ENCODE measurements at regions not wholly inside any gene's neighbourhood (a gene's known extent, or its start where the extent isn't known, plus 50 kb on each side); places are given as distances from the start of the nearest gene placed in this dataset.
"Not testable (repeated sequence)": the region's sequence is repeated elsewhere in the genome, so short reads cannot be mapped to it uniquely, and the experiment has no call there.

GRCh38 chr10:33086100-33086499 lies 128.1 kb upstream of the ITGB1 start:
- no peak for TF ChIP-seq CTCF (IDR thresholded peaks at IDR 0.05)
- DNase-seq (no peak), ATAC-seq (no peak)
- no peaks in the 10 kb centered on the region for H3K27me3 Mint-ChIP-seq
- intact Hi-C loops (cut with micrococcal nuclease): no loop called here
- H3K9me3 Mint-ChIP-seq: peaks cover 7% of the 10 kb centered on the region
- H3K36me3 Mint-ChIP-seq (ENCODE audit: low read depth): peaks cover 2% of the 10 kb centered on the region
- ChIA-PET POLR2A (interaction anchor here (0.6 kb wide), 1 partner anchor 13 kb away, joined by 3 read pairs; no protein-coding TSS in a partner anchor), CTCF (no interaction called here)
- peaks cover 14% of the 10 kb centered on the region for H3K4me1 Mint-ChIP-seq (ENCODE audit: low read depth)
- no peak overlapping the region for H3K4me3 Mint-ChIP-seq
- no peak overlapping the region for H3K27ac Mint-ChIP-seq

GRCh38 chr10:33085313-33085833 lies 127.3 kb upstream of the ITGB1 start:
- ChIA-PET POLR2A (no interaction called here), CTCF (interaction anchor here (1.3 to 1.5 kb wide), 2 partner anchors 9 to 70 kb away, joined by 3 to 4 read pairs; no protein-coding TSS in a partner anchor)
- H3K36me3 Mint-ChIP-seq (ENCODE audit: low read depth): peaks cover 2% of the 10 kb centered on the region
- peaks cover 7% of the 10 kb centered on the region for H3K9me3 Mint-ChIP-seq
- DNase-seq: no peak
- no peak for ATAC-seq
- no peak overlapping the region for H3K4me3 Mint-ChIP-seq
- H3K27me3 Mint-ChIP-seq: no peaks in the 10 kb centered on the region
- no peak for TF ChIP-seq CTCF (IDR thresholded peaks at IDR 0.05)
- H3K27ac Mint-ChIP-seq: no peak overlapping the region
- intact Hi-C loops (cut with micrococcal nuclease): no loop called here
- peaks cover 14% of the 10 kb centered on the region for H3K4me1 Mint-ChIP-seq (ENCODE audit: low read depth)

GRCh38 chr10:33084453-33084852 lies 126.4 kb upstream of the ITGB1 start:
- ChIA-PET POLR2A (no interaction called here), CTCF (interaction anchor here (0.7 to 1.5 kb wide), 4 partner anchors 9 to 76 kb away, joined by 3 to 4 read pairs (median 3); no protein-coding TSS in a partner anchor)
- ATAC-seq: no peak
- intact Hi-C loops (cut with micrococcal nuclease): no loop called here
- Mint-ChIP-seq H3K4me3 (no peak overlapping the region), H3K36me3 (ENCODE audit: low read depth) (peaks cover 2% of the 10 kb centered on the region), H3K9me3 (peaks cover 6% of the 10 kb centered on the region), H3K4me1 (ENCODE audit: low read depth) (peaks cover 14% of the 10 kb centered on the region), H3K27me3 (no peaks in the 10 kb centered on the region), H3K27ac (no peak overlapping the region)
- no peak for TF ChIP-seq CTCF (IDR thresholded peaks at IDR 0.05)
- no peak for DNase-seq

- ATAC-seq (no peak), DNase-seq (no peak)
- peaks cover 9% of the 10 kb centered on the region for H3K4me1 Mint-ChIP-seq (ENCODE audit: low read depth)
- no peak for TF ChIP-seq CTCF (IDR thresholded peaks at IDR 0.05)
- no peak overlapping the region for H3K4me3 Mint-ChIP-seq
- POLR2A ChIA-PET: interaction anchor here (0.7 kb wide), 1 partner anchor 389 kb away, joined by 3 read pairs; no protein-coding TSS in a partner anchor
- H3K36me3 Mint-ChIP-seq (ENCODE audit: low read depth): no peaks in the 10 kb centered on the region
- CTCF ChIA-PET: interaction anchor here (0.6 to 1.2 kb wide), 2 partner anchors 73 kb away, joined by 3 read pairs; no protein-coding TSS in a partner anchor
- no peaks in the 10 kb centered on the region for H3K27me3 Mint-ChIP-seq
- no peaks in the 10 kb centered on the region for H3K9me3 Mint-ChIP-seq
- no peak overlapping the region for H3K27ac Mint-ChIP-seq
- intact Hi-C loops (cut with micrococcal nuclease): no loop called here
Observed at GRCh38 chr10:33082373-33082895, 124.4 kb upstream of the ITGB1 start.

- H3K4me3 Mint-ChIP-seq; POLR2A ChIA-PET; ATAC-seq; CTCF ChIA-PET; H3K27ac Mint-ChIP-seq; DNase-seq; H3K9me3 Mint-ChIP-seq; H3K36me3 Mint-ChIP-seq (ENCODE audit: low read depth); intact Hi-C loops (cut with micrococcal nuclease); H3K4me1 Mint-ChIP-seq (ENCODE audit: low read depth); H3K27me3 Mint-ChIP-seq: not testable (repeated sequence)
Observed at GRCh38 chr10:33080467-33080866, 122.4 kb upstream of the ITGB1 start.
